Progenitor cell of endocrine pancreas (in vitro differentiated cells): ENCODE measurements at regions not wholly inside any gene's neighbourhood (a gene's known extent, or its start where the extent isn't known, plus 50 kb on each side); places are given as distances from the start of the nearest gene placed in this dataset.

ENCODE experiments used
- DNase-seq: peaks from one replicate; pipeline ENCODE4 v3.0.0; 2021; ENCODE audit warnings: low spot score; ENCODE audit not compliant: unreplicated experiment
- H3K27ac Mint-ChIP-seq: 2 replicates; pipeline ENCODE4 v1.8.0; 2021; ENCODE audit warnings: mild to moderate bottlenecking, moderate library complexity, mixed read lengths
- H3K27me3 Mint-ChIP-seq: 2 replicates; pipeline ENCODE4 v1.8.0; 2021; ENCODE audit warnings: mixed read lengths
- H3K36me3 Mint-ChIP-seq: 2 replicates; pipeline ENCODE4 v1.8.0; 2022; ENCODE audit warnings: mixed read lengths; ENCODE audit not compliant: insufficient read depth
- H3K4me1 Mint-ChIP-seq: 2 replicates; pipeline ENCODE4 v1.8.0; 2021; ENCODE audit warnings: low read depth, mixed read lengths
- H3K4me3 Mint-ChIP-seq: 2 replicates; pipeline ENCODE4 v1.8.0; 2021; ENCODE audit warnings: low read depth, mild to moderate bottlenecking, moderate library complexity, mixed read lengths
- H3K9me3 Mint-ChIP-seq: 2 replicates; pipeline ENCODE4 v1.8.0; 2021; ENCODE audit warnings: low read depth, mixed read lengths
- CTCF ChIP-seq: fragments of 200-600 bp; sonication (generic); IDR thresholded peaks from one replicate; pipeline ENCODE4 v1.5.0; 2021; ENCODE audit warnings: antibody characterized with exemption, mild to moderate bottlenecking; ENCODE audit not compliant: unreplicated experiment

GRCh38 chr6:43860285-43860684, 90.3 kb downstream of the VEGFA start:
- no peak for TF ChIP-seq CTCF
- Mint-ChIP-seq H3K4me3 (no peak overlapping the region), H3K27ac (no peak overlapping the region), H3K4me1 (peaks cover 42% of the 10 kb centered on the region), H3K27me3 (no peaks in the 10 kb centered on the region), H3K36me3 (no peaks in the 10 kb centered on the region), H3K9me3 (no peaks in the 10 kb centered on the region)
- DNase-seq, result no peak

DNA sequence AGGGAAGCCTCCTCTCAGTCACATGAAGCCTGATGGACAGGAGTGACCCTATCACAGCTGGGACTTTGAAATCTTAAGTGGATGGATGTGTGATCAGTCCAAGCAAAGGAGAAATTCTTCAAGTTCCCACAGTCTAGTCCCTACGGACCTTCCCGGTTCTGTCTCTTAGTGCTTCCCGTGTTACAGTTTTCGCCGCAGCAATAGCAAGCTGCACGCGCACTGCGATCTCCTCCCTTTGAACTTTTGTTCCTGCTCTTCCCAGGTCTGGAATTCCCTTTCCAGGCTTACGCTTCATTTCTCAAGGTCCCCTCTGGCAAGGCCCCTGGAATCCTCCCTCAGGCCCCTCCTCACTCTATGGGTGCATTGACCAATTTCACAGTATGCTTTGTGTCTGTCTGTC, 89.2 kb downstream of the VEGFA start:
- TF ChIP-seq CTCF, result no peak
- no peaks in the 10 kb centered on the region for H3K9me3 Mint-ChIP-seq
- DNase-seq, result no peak
- H3K27me3 Mint-ChIP-seq, result no peaks in the 10 kb centered on the region
- H3K4me1 Mint-ChIP-seq, result peaks cover 35% of the 10 kb centered on the region
- no peak overlapping the region for H3K4me3 Mint-ChIP-seq
- H3K36me3 Mint-ChIP-seq, result no peaks in the 10 kb centered on the region
- H3K27ac Mint-ChIP-seq, result no peak overlapping the region

DNA sequence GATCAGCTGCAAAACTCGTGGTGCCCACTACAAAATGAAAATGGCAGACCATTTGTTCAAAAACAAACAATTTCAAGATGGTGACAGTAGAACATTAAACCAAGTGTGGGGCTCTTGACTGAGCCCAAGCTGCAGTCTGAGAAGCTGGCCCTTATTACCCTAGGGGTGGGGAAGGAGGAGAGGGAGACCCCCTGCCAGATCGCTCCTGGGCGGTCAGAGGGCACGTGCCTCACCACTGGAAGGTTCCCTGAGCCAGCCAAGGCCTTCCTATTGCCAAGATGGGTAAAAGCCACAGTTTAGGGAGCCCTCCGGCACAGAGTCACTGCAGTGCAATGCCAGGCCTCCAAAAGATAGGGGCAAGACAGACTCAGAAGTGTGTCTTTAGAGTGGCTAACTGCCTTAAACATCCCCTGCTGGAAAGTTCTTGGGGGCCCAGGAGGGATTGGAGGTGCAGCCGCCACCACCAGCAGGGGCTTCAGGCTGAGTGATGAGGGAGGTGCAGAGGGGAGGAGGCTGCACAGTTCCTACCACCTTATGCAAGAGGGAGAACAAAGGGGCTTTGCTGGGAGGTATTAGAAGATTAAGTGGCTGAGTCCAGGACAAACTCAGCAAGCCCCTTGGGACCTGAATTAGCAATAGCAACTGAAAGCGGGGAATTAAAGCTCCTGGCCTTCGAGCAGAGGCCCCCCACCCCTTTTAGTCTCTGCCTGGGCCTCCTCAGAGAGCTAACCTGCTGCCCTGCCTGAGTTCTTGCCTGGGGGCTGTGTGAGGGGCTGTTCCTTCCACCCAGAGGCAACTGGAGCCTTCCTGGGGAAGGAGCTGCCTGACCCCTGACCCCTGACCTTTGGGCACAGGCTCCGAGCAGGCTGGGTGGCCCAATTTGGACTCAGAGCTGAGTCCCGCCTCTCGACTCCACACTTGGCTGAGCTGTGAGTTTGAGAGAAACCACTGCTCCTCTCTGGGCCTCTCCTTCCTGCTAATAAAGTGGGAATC, 88.4 kb downstream of the VEGFA start:
- no peaks in the 10 kb centered on the region for H3K27me3 Mint-ChIP-seq
- no peaks in the 10 kb centered on the region for H3K9me3 Mint-ChIP-seq
- no peaks in the 10 kb centered on the region for H3K36me3 Mint-ChIP-seq
- peaks cover 35% of the 10 kb centered on the region for H3K4me1 Mint-ChIP-seq
- TF ChIP-seq CTCF, result no peak
- no peak overlapping the region for H3K4me3 Mint-ChIP-seq
- H3K27ac Mint-ChIP-seq, result no peak overlapping the region
- no peak for DNase-seq

- Mint-ChIP-seq H3K4me3 (no peak overlapping the region), H3K27me3 (no peaks in the 10 kb centered on the region), H3K27ac (peak overlapping the region; percentile 62), H3K4me1 (peaks cover 30% of the 10 kb centered on the region), H3K9me3 (no peaks in the 10 kb centered on the region), H3K36me3 (no peaks in the 10 kb centered on the region)
- TF ChIP-seq CTCF, result peak; percentile 71
- DNase-seq, result peak; percentile 43
Observed at GRCh38 chr6:43856005-43856765, 86.2 kb downstream of the VEGFA start.

DNA sequence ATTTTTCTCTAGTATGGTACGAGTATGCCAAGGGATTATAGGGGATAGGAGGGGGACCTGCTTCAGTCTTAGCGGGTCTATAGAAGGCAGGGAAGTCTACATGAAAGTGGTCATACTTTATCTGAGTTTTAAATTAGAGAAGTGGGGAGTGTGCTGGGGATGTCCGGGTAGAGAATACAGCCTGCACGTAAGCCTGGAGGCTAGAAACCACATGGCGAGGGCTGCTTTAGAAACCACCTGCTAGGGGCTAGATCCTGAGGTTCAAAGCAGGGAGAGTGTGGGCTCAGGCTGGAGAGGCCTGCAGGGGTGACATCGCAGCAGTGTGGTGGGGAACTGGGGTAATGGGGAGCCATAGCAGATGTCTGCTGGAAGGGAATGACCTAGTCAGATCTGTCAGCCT, 85.2 kb downstream of the VEGFA start:
- H3K36me3 Mint-ChIP-seq, result no peaks in the 10 kb centered on the region
- no peaks in the 10 kb centered on the region for H3K27me3 Mint-ChIP-seq
- TF ChIP-seq CTCF, result no peak
- H3K27ac Mint-ChIP-seq, result no peak overlapping the region
- H3K4me3 Mint-ChIP-seq, result no peak overlapping the region
- no peaks in the 10 kb centered on the region for H3K9me3 Mint-ChIP-seq
- DNase-seq, result no peak
- H3K4me1 Mint-ChIP-seq, result peaks cover 37% of the 10 kb centered on the region
